GM23338 (cell line): ENCODE measurements at regions not wholly inside any gene's neighbourhood (a gene's known extent, or its start where the extent isn't known, plus 50 kb on each side); places are given as distances from the start of the nearest gene placed in this dataset.

Source experiments
- ATAC-seq: fragments of 200-7000 bp; cut with Tn5 transposase; 3 replicates; pipeline ENCODE4 v1.9.1; 2020
- DNase-seq: peaks from one replicate; pipeline ENCODE4 v3.0.0-alpha.2; 2015; ENCODE audit warnings: low spot score
- H2AFZ ChIP-seq: fragments of 200-600 bp; sonication (generic); 2 replicates; pipeline ENCODE4 v1.8.0; 2016; ENCODE audit warnings: antibody characterized with exemption, mild to moderate bottlenecking, moderate library complexity
- H3F3A ChIP-seq: fragments of 200-600 bp; sonication (generic); replicated peaks from 2 replicates; pipeline ENCODE4 v1.8.0; 2017; ENCODE audit warnings: antibody characterized with exemption, mixed run types, low read depth
- H3K27ac ChIP-seq: fragments of 200-600 bp; sonication (generic); 2 replicates; pipeline ENCODE4 v1.6.1; 2016; ENCODE audit warnings: low read depth
- H3K27me3 ChIP-seq: fragments of 200-600 bp; sonication (generic); 2 replicates; pipeline ENCODE4 v1.8.0; 2016; ENCODE audit warnings: mild to moderate bottlenecking, mixed run types, moderate library complexity; ENCODE audit not compliant: insufficient read depth
- H3K36me3 ChIP-seq: fragments of 200-600 bp; sonication (generic); 2 replicates; pipeline ENCODE4 v1.8.0; 2016; ENCODE audit warnings: mild to moderate bottlenecking; ENCODE audit not compliant: insufficient read depth
- H3K4me1 ChIP-seq: fragments of 200-600 bp; sonication (generic); 2 replicates; pipeline ENCODE4 v1.8.0; 2016; ENCODE audit warnings: mild to moderate bottlenecking, moderate library complexity; ENCODE audit not compliant: insufficient read depth
- H3K4me2 ChIP-seq: fragments of 200-600 bp; sonication (generic); 2 replicates; pipeline ENCODE4 v1.7.1; 2017; ENCODE audit warnings: mixed run types
- H3K4me3 ChIP-seq: fragments of 200-600 bp; sonication (generic); 2 replicates; pipeline ENCODE4 v1.6.1; 2016; ENCODE audit warnings: mixed run types
- H3K79me2 ChIP-seq: fragments of 200-600 bp; sonication (generic); replicated peaks from 2 replicates; pipeline ENCODE4 v1.8.0; 2017; ENCODE audit warnings: mild to moderate bottlenecking; ENCODE audit not compliant: insufficient read depth
- H3K9me2 ChIP-seq: fragments of 200-600 bp; sonication (generic); 2 replicates; pipeline ENCODE4 v1.8.0; 2017; ENCODE audit not compliant: insufficient read depth
- H4K20me1 ChIP-seq: fragments of 200-600 bp; sonication (generic); replicated peaks from 2 replicates; pipeline ENCODE4 v1.8.0; 2017; ENCODE audit warnings: mild to moderate bottlenecking; ENCODE audit not compliant: insufficient read depth
- H3K27ac Mint-ChIP-seq: 2 replicates; pipeline ENCODE4 v1.8.0; 2020; ENCODE audit warnings: inconsistent platforms, mild to moderate bottlenecking, moderate library complexity, mixed read lengths
- H3K27me3 Mint-ChIP-seq: 3 replicates; pipeline ENCODE4 v1.8.0; 2022; ENCODE audit warnings: low read depth, mild to moderate bottlenecking, moderate library complexity, mixed read lengths, inconsistent platforms; ENCODE audit not compliant: insufficient read depth, poor library complexity
- H3K36me3 Mint-ChIP-seq: 3 replicates; pipeline ENCODE4 v1.8.0; 2021; ENCODE audit warnings: low read depth, mild to moderate bottlenecking, inconsistent platforms, moderate library complexity, mixed read lengths
- H3K4me1 Mint-ChIP-seq: 3 replicates; pipeline ENCODE4 v1.8.0; 2020; ENCODE audit warnings: mild to moderate bottlenecking, inconsistent platforms, mixed read lengths
- H3K4me3 Mint-ChIP-seq: 3 replicates; pipeline ENCODE4 v1.8.0; 2021; ENCODE audit warnings: moderate library complexity, mild to moderate bottlenecking, inconsistent platforms, mixed read lengths
- H3K9me3 Mint-ChIP-seq: 3 replicates; pipeline ENCODE4 v1.8.0; 2020; ENCODE audit warnings: moderate library complexity, mild to moderate bottlenecking, inconsistent platforms, mixed read lengths
- CREB1 ChIP-seq: fragments of 250-450 bp; sonication (Bioruptor Pico); IDR thresholded peaks from 2 replicates; pipeline ENCODE4 v1.5.0; 2020; ENCODE audit warnings: low read depth, mild to moderate bottlenecking, moderate library complexity
- CTCF ChIP-seq, 2 experiments: fragments of 200-600 bp in 1 of 2; sonication (generic) in 1 of 2; conservative IDR thresholded peaks; 2 replicates each; pipeline versions ENCODE4 v1.5.1 to v1.6.1; 2016 to 2017; ENCODE audit warnings: antibody characterized with exemption in 2 of 2, low read depth in 2 of 2, mild to moderate bottlenecking in 2 of 2, moderate library complexity in 1 of 2
- ETS1 ChIP-seq: IDR thresholded peaks from 2 replicates; pipeline ENCODE4 v1.6.1; 2016; ENCODE audit warnings: antibody characterized with exemption
- EZH2 ChIP-seq: fragments of 200-600 bp; sonication (generic); IDR thresholded peaks from one replicate; pipeline ENCODE4 v1.8.0; 2017; ENCODE audit warnings: antibody characterized with exemption, mild to moderate bottlenecking, low read depth; ENCODE audit not compliant: unreplicated experiment
- EZH2phosphoT487 ChIP-seq: fragments of 200-600 bp; sonication (generic); IDR thresholded peaks from one replicate; pipeline ENCODE4 v1.8.1; 2018; ENCODE audit warnings: antibody characterized with exemption; ENCODE audit not compliant: unreplicated experiment
- JUNB ChIP-seq: IDR thresholded peaks from one replicate; pipeline ENCODE4 v1.6.1; 2016; ENCODE audit warnings: antibody characterized with exemption; ENCODE audit not compliant: unreplicated experiment
- NANOG ChIP-seq: IDR thresholded peaks from 2 replicates; pipeline ENCODE4 v1.6.1; 2016; ENCODE audit warnings: antibody characterized with exemption, borderline replicate concordance
- POLR2AphosphoS5 ChIP-seq: IDR thresholded peaks from 2 replicates; pipeline ENCODE4 v1.6.1; 2016; ENCODE audit warnings: antibody characterized with exemption, low read depth
- STAT1 ChIP-seq: IDR thresholded peaks from one replicate; pipeline ENCODE4 v1.6.1; 2016; ENCODE audit warnings: antibody characterized with exemption; ENCODE audit not compliant: unreplicated experiment
- ZNF114 ChIP-seq: fragments of 250-450 bp; sonication (Bioruptor Pico); IDR thresholded peaks from 2 replicates; pipeline ENCODE4 v1.5.0; 2020; ENCODE audit warnings: mild to moderate bottlenecking, moderate library complexity
- ZNF462 ChIP-seq: fragments of 250-450 bp; sonication (Bioruptor Pico); IDR thresholded peaks from 2 replicates; pipeline ENCODE4 v1.5.0; 2020; ENCODE audit warnings: mild to moderate bottlenecking, moderate library complexity

GRCh38 chr22:26801449-26801848, 144.1 kb downstream of the MIAT start (continued):
- no peak for TF ChIP-seq ZNF462 (CRISPR knock-in tag)
- no peak for TF ChIP-seq CREB1
- TF ChIP-seq CTCF (conservative IDR thresholded peaks at IDR 0.05; ENCODE audit: low read depth in 2 of 2): no peak
- TF ChIP-seq EZH2: no peak
- TF ChIP-seq EZH2phosphoT487: no peak
- TF ChIP-seq JUNB: no peak
- TF ChIP-seq ZNF114: no peak

- ATAC-seq (no peak), DNase-seq (no peak)
- no peak overlapping the region for H3K27ac Mint-ChIP-seq
- no peaks in the 10 kb centered on the region for H3F3A ChIP-seq
- no peak overlapping the region for H3K4me3 Mint-ChIP-seq
- H3K36me3 ChIP-seq: no peaks in the 10 kb centered on the region; the same call in 1 of the 2 replicates
- H3K9me3 Mint-ChIP-seq: no peaks in the 10 kb centered on the region
- H3K36me3 Mint-ChIP-seq: no peaks in the 10 kb centered on the region
- no peak overlapping the region for H3K4me2 ChIP-seq
- H4K20me1 ChIP-seq: no peaks in the 10 kb centered on the region
- peaks cover 9% of the 10 kb centered on the region for H3K27me3 Mint-ChIP-seq
- no peak overlapping the region for H3K4me3 ChIP-seq
- peaks cover 11% of the 10 kb centered on the region; the same call in 1 of the 2 replicates for H3K4me1 ChIP-seq
- H2AFZ ChIP-seq: no peak overlapping the region
- H3K79me2 ChIP-seq: no peaks in the 10 kb centered on the region
- H3K27me3 ChIP-seq: no peaks in the 10 kb centered on the region
- peaks cover 24% of the 10 kb centered on the region for H3K4me1 Mint-ChIP-seq
- no peak overlapping the region for H3K27ac ChIP-seq
- H3K9me2 ChIP-seq: no peaks in the 10 kb centered on the region
- TF ChIP-seq POLR2AphosphoS5 (no peak), JUNB (no peak), ZNF114 (no peak), EZH2 (no peak), NANOG (no peak), STAT1 (no peak), EZH2phosphoT487 (no peak), ETS1 (no peak)
Observed at GRCh38 chr22:26804315-26804714, 146.9 kb downstream of the MIAT start.
